H1 (cell line): ENCODE measurements at regions not wholly inside any gene's neighbourhood (a gene's known extent, or its start where the extent isn't known, plus 50 kb on each side); places are given as distances from the start of the nearest gene placed in this dataset.

Experiments
- ASH2L ChIP-seq: fragments of 200-600, 300-600 bp; sonication (generic); IDR thresholded peaks from one replicate; pipeline ENCODE4 v1.7.1; 2017; ENCODE audit warnings: low read length
- BRCA1 ChIP-seq: IDR thresholded peaks from 2 replicates; pipeline ENCODE4 v1.6.1; 2012; ENCODE audit warnings: low read depth, low read length, improper control_type of control experiment
- EZH2 ChIP-seq: fragments of 200-600 bp; sonication (generic); IDR thresholded peaks from 2 replicates; pipeline ENCODE4 v1.7.1; 2012; ENCODE audit warnings: low read depth, mild to moderate bottlenecking, moderate library complexity, low read length, inconsistent platforms; ENCODE audit not compliant: severe bottlenecking
- GABPA ChIP-seq: IDR thresholded peaks from 2 replicates; pipeline ENCODE4 v1.6.1; 2011; ENCODE audit warnings: mild to moderate bottlenecking, low read length, moderate library complexity, borderline replicate concordance; ENCODE audit not compliant: insufficient read depth
- RAD21 ChIP-seq, 2 experiments: IDR thresholded peaks in 1 of 2; conservative IDR thresholded peaks in 1 of 2; 2 replicates each; pipeline ENCODE4 v1.6.1; 2011; ENCODE audit warnings: low read depth in 2 of 2, low read length in 2 of 2, improper control_type of control experiment in 1 of 2, inconsistent platforms in 1 of 2, mild to moderate bottlenecking in 1 of 2, moderate library complexity in 1 of 2
- RBBP5 ChIP-seq: IDR thresholded peaks from 2 replicates; pipeline ENCODE4 v1.7.1; 2012; ENCODE audit warnings: low read depth, mild to moderate bottlenecking, inconsistent platforms, low read length, moderate library complexity, borderline replicate concordance
- SUZ12 ChIP-seq: fragments of 200-600 bp; sonication (generic); IDR thresholded peaks from 2 replicates; pipeline ENCODE4 v1.6.1; 2012; ENCODE audit warnings: mild to moderate bottlenecking, inconsistent platforms, low read length, moderate library complexity, mixed read lengths
- TF ChIP-seq, protein P1 (sequence below), 3 experiments: IDR thresholded peaks; 1 replicate in 2 of 3; 2 replicates in 1 of 3; pipeline versions ENCODE4 v1.5.1 to v1.6.1; 2011; ENCODE audit warnings: low read length in 3 of 3, mild to moderate bottlenecking in 3 of 3, inconsistent platforms in 2 of 3, low read depth in 1 of 3, moderate library complexity in 1 of 3; ENCODE audit not compliant: insufficient read depth in 1 of 3; ENCODE audit errors: control extremely low read depth in 1 of 3

GRCh38 chr10:130387936-130388580 is 251.9 kb downstream of the GLRX3 start:
- TF ChIP-seq SUZ12 (no peak), RAD21 (IDR thresholded peaks at IDR 0.05 in 1 of 2, conservative IDR thresholded peaks at IDR 0.05 in 1 of 2; ENCODE audit: low read depth in 2 of 2, low read length in 2 of 2) (no peak), ASH2L (no peak), RBBP5 (no peak), GABPA (no peak), BRCA1 (no peak), EZH2 (no peak)
- TF ChIP-seq, protein P1, sequence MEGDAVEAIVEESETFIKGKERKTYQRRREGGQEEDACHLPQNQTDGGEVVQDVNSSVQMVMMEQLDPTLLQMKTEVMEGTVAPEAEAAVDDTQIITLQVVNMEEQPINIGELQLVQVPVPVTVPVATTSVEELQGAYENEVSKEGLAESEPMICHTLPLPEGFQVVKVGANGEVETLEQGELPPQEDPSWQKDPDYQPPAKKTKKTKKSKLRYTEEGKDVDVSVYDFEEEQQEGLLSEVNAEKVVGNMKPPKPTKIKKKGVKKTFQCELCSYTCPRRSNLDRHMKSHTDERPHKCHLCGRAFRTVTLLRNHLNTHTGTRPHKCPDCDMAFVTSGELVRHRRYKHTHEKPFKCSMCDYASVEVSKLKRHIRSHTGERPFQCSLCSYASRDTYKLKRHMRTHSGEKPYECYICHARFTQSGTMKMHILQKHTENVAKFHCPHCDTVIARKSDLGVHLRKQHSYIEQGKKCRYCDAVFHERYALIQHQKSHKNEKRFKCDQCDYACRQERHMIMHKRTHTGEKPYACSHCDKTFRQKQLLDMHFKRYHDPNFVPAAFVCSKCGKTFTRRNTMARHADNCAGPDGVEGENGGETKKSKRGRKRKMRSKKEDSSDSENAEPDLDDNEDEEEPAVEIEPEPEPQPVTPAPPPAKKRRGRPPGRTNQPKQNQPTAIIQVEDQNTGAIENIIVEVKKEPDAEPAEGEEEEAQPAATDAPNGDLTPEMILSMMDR (IDR thresholded peaks at IDR 0.05; ENCODE audit: control extremely low read depth in 1 of 3, insufficient read depth in 1 of 3, low read depth in 1 of 3, low read length in 3 of 3): no peak
